HTR-8/SVneo (cell line): ENCODE measurements at regions not wholly inside any gene's neighbourhood (a gene's known extent, or its start where the extent isn't known, plus 50 kb on each side); places are given as distances from the start of the nearest gene placed in this dataset.
"Not testable (repeated sequence)": the region's sequence is repeated elsewhere in the genome, so short reads cannot be mapped to it uniquely, and the experiment has no call there.

Experiments used
- DNase-seq: peaks from one replicate; pipeline ENCODE4 v3.0.0; 2011; ENCODE audit warnings: low spot score, mixed read lengths; ENCODE audit not compliant: insufficient read length
- FAIRE-seq: peaks from 2 replicates; lab custom pipeline; 2011; peaks lifted over from hg19 to GRCh38; lab: Jason Lieb, UNC

- FAIRE-seq (no peak), DNase-seq (no peak)
Observed at GRCh38 chr14:95597784-95598211, 62.9 kb downstream of the GLRX5 start.

- no peak for FAIRE-seq
- no peak for DNase-seq
Observed at GRCh38 chr14:95601650-95602049, 66.8 kb downstream of the GLRX5 start.

DNA sequence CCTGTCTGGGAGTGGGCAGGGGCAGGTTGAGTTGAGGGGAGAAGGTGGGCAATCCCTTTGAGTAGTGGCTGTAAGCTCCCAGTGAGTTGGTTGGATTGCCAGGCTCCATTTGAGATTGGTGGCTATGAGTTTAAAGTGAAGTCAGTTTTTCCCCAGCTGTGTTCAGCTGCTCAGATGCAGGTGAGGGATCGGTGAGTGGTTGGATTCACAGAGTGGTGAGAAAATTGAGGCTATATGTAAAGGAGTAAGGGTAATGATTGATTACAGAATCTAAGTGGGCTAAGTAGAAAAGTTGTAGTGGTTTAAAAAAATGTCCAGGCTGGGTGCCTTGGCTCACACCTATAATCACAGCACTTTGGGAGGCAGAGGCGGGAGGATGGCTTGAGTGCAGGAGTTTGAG, 68.6 kb downstream of the GLRX5 start:
- no peak for FAIRE-seq
- no peak for DNase-seq

DNA sequence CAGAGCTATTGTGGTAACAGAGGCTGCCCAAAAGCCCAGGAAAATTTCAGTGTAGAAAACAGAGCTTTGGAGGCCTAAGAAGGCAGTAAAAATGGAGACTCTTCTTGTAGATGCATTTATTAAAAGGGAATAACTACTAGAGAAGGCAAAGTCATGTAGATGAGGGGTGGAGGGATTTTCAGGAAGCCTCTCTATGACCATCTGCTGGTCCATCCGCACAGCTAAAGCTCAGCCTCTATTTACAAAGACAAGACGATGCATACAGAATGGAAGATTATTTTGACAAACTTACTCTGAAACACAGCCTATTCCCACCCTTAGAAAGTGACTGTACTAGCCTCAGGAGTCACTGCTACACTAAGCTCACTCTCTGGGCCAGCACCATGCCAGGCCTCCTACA, 71.4 kb downstream of the GLRX5 start:
- FAIRE-seq (no peak), DNase-seq (no peak)

- DNase-seq (no peak), FAIRE-seq (no peak)
Observed at GRCh38 chr14:95608637-95609235, 73.9 kb downstream of the GLRX5 start.

- FAIRE-seq (no peak), DNase-seq (peak; percentile 20)
Observed at GRCh38 chr14:95609398-95609990, 74.6 kb downstream of the GLRX5 start.

- DNase-seq, result no peak
- FAIRE-seq, result no peak
Observed at GRCh38 chr14:95611293-95611880, 74.8 kb upstream of the TCL1B start.

GRCh38 chr14:95614349-95614748, 71.9 kb upstream of the TCL1B start:
- FAIRE-seq (peak; percentile 40), DNase-seq (no peak)

DNA sequence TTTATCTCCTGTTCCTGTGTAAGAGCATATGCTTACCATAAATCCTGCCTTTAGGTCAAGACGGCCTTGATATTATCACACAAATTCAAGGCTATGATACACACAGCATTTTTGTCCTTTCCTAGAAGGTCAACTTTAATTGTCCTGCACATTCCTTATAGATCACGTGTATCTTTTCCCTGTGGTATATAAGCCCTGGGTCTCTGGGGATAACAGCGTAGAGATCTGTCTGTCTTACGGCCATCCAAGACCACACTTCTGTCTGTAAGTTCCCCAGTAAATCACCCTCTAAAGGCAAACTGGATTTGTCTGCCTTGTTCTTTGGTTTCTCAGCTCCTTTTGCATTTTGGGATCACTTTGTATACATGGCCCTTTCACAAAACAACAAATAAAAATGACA, 69.5 kb upstream of the TCL1B start:
- DNase-seq, result no peak
- FAIRE-seq, result no peak

GRCh38 chr14:95619785-95620417, 66.3 kb upstream of the TCL1B start:
- FAIRE-seq (no peak), DNase-seq (no peak)

GRCh38 chr14:95620659-95621059, 65.6 kb upstream of the TCL1B start:
- FAIRE-seq, result no peak

GRCh38 chr14:95623195-95623594, 63.0 kb upstream of the TCL1B start:
- DNase-seq (no peak), FAIRE-seq (no peak)

More at GRCh38 chr14:95620659-95621059, 65.6 kb upstream of the TCL1B start:
- no peak for DNase-seq

GRCh38 chr14:95625710-95626109, 60.5 kb upstream of the TCL1B start:
- FAIRE-seq, DNase-seq: not testable (repeated sequence)

DNA sequence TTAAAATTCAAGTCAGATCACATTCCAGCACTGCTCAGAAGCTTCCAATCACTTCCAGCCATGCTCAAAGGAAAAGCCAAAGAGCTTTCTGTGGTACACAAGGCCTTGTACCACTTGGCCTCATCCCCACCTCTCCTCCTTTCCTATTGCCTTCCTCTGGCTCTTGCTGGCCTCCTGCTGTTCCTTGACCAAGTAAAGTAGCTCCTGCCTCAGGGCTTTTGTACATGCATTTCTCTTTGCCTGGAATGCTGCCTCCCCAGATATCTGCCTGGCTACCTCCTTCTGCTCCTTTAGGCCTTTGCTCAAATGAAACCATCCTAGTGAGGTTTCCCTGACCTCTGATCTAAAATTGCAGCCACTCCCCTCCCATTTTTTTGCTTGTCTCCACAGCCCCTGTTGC, 51.2 kb upstream of the TCL1B start:
- no peak for FAIRE-seq
- no peak for DNase-seq
